ENCODE measurements at regions not wholly inside any gene's neighbourhood (a gene's known extent, or its start where the extent isn't known, plus 50 kb on each side); places are given as distances from the start of the nearest gene placed in this dataset.

DNA sequence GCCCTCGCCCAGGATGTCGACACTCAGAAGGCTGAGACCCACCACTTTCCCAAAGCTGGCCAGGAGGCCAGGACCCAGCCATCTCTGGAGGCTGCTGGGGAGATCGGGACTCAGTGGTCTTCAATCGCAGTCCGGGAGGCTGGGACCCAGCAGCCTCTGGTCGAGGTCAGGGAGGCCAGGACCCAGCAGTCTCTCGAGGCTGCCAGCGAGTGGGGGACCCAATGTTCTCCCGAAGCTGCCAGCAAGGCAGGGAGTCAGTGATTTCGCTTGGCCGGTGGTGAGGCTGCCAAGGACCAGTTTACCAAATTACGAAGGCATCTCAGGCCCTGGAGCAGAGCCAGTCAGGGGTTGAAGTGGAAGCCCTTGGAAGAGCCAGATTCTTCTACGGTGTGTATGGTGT, 181.6 kb downstream of the NAF1 start:
- TF ChIP-seq, protein P1, sequence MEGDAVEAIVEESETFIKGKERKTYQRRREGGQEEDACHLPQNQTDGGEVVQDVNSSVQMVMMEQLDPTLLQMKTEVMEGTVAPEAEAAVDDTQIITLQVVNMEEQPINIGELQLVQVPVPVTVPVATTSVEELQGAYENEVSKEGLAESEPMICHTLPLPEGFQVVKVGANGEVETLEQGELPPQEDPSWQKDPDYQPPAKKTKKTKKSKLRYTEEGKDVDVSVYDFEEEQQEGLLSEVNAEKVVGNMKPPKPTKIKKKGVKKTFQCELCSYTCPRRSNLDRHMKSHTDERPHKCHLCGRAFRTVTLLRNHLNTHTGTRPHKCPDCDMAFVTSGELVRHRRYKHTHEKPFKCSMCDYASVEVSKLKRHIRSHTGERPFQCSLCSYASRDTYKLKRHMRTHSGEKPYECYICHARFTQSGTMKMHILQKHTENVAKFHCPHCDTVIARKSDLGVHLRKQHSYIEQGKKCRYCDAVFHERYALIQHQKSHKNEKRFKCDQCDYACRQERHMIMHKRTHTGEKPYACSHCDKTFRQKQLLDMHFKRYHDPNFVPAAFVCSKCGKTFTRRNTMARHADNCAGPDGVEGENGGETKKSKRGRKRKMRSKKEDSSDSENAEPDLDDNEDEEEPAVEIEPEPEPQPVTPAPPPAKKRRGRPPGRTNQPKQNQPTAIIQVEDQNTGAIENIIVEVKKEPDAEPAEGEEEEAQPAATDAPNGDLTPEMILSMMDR (IDR thresholded peaks at IDR 0.05 in 8 of 11, conservative IDR thresholded peaks at IDR 0.05 in 3 of 11) = no peak
- TF ChIP-seq POLR2AphosphoS5 (IDR thresholded peaks at IDR 0.05) (no peak), POLR2A (IDR thresholded peaks at IDR 0.05) (no peak)

All from spleen (tissue), 7 donors.